Stimulated activated naive CD8-positive, alpha-beta T cell treated with anti-CD3 and anti-CD28 coated beads, Interleukin-15, Interleukin-2, amounts not matched to agents 100 ng/mL and 50 ng/mL, for 24 hours (primary cell): ENCODE measurements at regions not wholly inside any gene's neighbourhood (a gene's known extent, or its start where the extent isn't known, plus 50 kb on each side); places are given as distances from the start of the nearest gene placed in this dataset.

ENCODE experiments used
- H3K27ac Mint-ChIP-seq: one replicate; pipeline ENCODE4 v1.8.0; 2021; ENCODE audit warnings: mild to moderate bottlenecking, mixed read lengths
- H3K27me3 Mint-ChIP-seq: one replicate; pipeline ENCODE4 v1.8.0; 2021; ENCODE audit warnings: mixed read lengths
- H3K36me3 Mint-ChIP-seq: one replicate; pipeline ENCODE4 v1.8.0; 2021; ENCODE audit warnings: low read depth, mixed read lengths
- H3K4me1 Mint-ChIP-seq: one replicate; pipeline ENCODE4 v1.8.0; 2021; ENCODE audit warnings: low read depth, mixed read lengths
- H3K4me3 Mint-ChIP-seq: one replicate; pipeline ENCODE4 v1.8.0; 2021; ENCODE audit warnings: mild to moderate bottlenecking, mixed read lengths
- H3K9me3 Mint-ChIP-seq: one replicate; pipeline ENCODE4 v1.8.0; 2021; ENCODE audit warnings: mixed read lengths

DNA sequence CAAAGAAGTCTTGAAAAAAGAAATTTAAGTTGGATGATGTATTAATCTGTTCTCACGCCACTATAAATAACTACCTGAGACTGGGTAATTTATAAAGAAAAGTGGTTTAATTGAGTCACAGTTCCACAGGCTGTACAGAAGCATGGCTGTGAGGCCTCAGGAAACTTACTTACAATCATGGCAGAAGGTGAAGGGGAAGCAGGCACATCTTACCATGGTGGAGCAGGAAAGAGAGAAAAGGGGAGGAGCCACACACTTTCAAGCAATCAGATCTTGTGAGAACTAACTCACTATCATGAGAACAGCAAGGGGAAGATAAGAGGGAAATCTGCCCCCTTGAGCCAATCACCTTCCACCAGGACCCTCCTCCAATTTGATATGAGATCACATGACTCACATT lies 65.7 kb upstream of the AMOTL1 start:
- no peaks in the 10 kb centered on the region for H3K36me3 Mint-ChIP-seq

DNA sequence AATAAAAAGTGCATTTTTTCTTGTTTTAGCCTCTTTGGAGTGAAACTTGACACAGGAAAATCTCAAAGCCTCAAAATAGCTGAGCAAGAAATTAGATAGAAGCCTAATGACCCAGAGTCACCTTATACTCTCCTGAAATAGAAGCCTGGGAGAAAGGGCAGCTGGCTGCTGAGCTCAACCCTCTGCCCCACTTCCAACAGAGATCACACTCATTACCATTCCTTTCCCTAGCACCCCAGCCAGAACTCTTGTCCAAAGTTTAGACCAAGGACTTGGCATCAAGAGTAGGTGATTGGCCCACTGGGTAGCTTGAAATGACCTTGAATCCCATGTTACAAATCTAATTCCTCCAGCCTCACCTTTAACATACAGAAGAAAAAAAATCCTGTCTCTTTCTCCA lies 62.7 kb upstream of the AMOTL1 start:
- peaks cover 16% of the 10 kb centered on the region for H3K27me3 Mint-ChIP-seq

More for the DNA sequence above, 65.7 kb upstream of the AMOTL1 start:
- H3K4me1 Mint-ChIP-seq, result no peaks in the 10 kb centered on the region
- no peak overlapping the region for H3K27ac Mint-ChIP-seq
- H3K9me3 Mint-ChIP-seq, result no peaks in the 10 kb centered on the region
- no peak overlapping the region for H3K4me3 Mint-ChIP-seq
- H3K27me3 Mint-ChIP-seq, result peaks cover 17% of the 10 kb centered on the region

DNA sequence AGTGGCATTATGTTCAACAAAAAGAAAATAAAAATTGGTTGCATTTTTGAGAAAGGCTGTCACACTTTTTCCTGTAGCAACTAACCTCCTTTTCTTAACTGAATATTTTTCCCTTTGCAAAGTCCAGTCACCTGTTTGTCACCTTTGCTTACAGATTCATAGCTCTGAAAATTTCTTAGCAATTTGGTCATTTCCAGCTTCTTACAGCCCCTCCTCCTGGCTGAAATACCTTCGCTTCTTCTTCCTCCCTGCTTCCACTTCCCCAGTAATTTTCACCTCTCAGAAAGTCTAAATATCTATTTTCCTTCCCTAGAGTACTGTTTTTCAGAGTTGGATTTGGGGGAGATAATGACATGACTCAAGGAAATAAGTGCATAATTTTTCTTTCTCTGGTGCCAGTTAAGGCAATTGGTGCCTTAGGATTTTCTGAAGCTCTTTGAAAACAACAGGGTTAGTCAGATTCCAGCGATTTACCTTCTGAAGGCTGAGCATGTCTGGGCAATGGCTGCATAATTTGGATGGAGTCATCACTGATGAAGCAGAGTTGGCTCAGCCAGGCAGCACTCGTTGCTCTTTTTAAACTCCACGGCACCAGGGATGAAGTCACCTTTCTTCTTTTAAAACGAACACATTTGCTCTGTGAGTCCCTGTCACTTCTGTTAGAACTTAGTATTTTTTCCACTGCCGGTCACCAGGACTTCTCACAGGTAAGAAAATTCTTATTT lies 62.1 kb upstream of the AMOTL1 start:
- Mint-ChIP-seq H3K27me3 (peaks cover 11% of the 10 kb centered on the region), H3K4me1 (no peaks in the 10 kb centered on the region), H3K36me3 (no peaks in the 10 kb centered on the region), H3K27ac (no peak overlapping the region), H3K4me3 (no peak overlapping the region), H3K9me3 (no peaks in the 10 kb centered on the region)

More for the DNA sequence above, 62.7 kb upstream of the AMOTL1 start:
- Mint-ChIP-seq H3K9me3 (no peaks in the 10 kb centered on the region), H3K27ac (no peak overlapping the region), H3K4me3 (no peak overlapping the region), H3K4me1 (no peaks in the 10 kb centered on the region), H3K36me3 (no peaks in the 10 kb centered on the region)

DNA sequence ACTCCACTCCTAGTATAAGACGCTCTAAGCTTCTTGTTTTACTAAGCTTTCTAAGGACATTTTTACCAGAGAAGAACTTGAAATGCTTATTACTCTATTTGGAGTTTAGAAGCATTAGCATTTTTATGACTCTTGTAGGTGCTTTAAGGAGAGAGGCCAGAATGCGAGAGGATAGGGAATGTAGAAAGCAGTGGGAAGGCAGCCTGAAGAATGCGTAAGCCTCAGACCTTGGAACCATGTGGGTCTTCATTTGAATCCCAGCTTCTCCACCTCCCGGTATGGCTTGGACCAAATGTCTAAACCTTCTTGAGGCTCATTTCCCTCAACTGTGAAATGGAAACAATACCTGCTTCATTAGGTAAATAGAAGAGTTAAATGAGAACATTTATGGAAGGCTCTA lies 60.0 kb upstream of the AMOTL1 start:
- H3K36me3 Mint-ChIP-seq, result no peaks in the 10 kb centered on the region
- no peaks in the 10 kb centered on the region for H3K4me1 Mint-ChIP-seq
- no peaks in the 10 kb centered on the region for H3K9me3 Mint-ChIP-seq
- peaks cover 10% of the 10 kb centered on the region for H3K27me3 Mint-ChIP-seq
- H3K4me3 Mint-ChIP-seq, result no peak overlapping the region
- H3K27ac Mint-ChIP-seq, result no peak overlapping the region

DNA sequence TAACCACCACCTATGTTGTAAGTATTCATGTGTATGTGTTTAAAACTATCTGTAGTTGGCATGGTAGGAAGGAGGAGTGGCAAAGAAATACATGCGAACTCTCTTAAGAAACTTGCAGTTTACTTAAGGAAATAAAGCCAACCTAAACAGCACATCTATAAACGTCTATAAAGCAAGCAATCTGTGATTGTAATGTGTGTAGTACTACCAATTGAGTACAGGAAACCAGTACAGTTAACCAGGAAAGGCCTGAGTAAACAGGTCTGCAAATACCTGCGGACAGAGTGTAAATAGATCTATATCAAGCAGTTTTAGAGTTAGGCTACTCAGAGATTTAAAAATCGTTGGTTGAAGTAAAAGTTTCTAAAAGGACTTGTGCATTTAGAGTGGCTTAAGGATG lies 59.5 kb upstream of the AMOTL1 start:
- no peaks in the 10 kb centered on the region for H3K4me1 Mint-ChIP-seq
- no peak overlapping the region for H3K4me3 Mint-ChIP-seq
- no peaks in the 10 kb centered on the region for H3K36me3 Mint-ChIP-seq
- no peaks in the 10 kb centered on the region for H3K9me3 Mint-ChIP-seq
- H3K27me3 Mint-ChIP-seq, result peaks cover 11% of the 10 kb centered on the region
- H3K27ac Mint-ChIP-seq, result no peak overlapping the region

DNA sequence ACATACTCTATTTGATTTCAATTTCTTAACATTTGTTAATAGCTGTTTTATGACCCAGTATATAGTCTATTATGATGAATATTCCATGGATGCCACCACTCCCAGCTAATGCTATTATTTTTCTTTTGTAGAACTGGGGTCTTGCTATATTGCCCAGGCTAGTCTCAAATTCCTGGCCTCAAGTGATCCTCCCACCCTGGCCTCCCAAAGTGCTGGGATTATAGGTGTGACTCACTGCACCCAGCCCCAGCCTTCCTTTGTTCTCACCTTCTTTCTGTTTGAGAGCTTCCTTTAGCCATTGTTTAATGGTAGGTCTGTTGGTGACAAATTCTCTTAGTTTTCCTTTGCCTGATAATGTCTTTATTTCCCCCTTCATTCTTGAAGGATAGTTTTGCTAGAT lies 52.9 kb upstream of the AMOTL1 start:
- Mint-ChIP-seq H3K4me1 (no peaks in the 10 kb centered on the region), H3K27ac (no peak overlapping the region), H3K4me3 (no peak overlapping the region), H3K9me3 (no peaks in the 10 kb centered on the region), H3K36me3 (no peaks in the 10 kb centered on the region), H3K27me3 (peaks cover 46% of the 10 kb centered on the region)

DNA sequence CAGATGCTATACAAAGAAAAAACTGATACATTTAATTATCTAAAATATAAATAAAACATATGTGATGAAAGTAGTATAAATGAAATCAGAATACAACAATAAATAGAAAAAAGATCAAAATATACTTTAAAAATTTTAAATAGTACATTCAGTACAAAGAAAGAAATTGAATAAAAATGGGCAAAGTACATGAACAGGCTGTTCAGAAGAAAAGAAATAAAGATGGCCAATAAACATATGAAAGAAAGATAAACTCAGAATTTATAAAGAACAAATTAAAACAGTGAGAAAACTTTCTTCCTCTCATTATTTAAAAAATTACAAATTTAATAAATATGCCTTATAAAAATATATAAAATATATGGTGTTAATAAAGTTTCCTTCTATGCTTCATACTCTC lies 50.5 kb upstream of the AMOTL1 start:
- no peaks in the 10 kb centered on the region for H3K36me3 Mint-ChIP-seq
- H3K4me1 Mint-ChIP-seq, result no peaks in the 10 kb centered on the region
- H3K4me3 Mint-ChIP-seq, result no peak overlapping the region
- no peaks in the 10 kb centered on the region for H3K9me3 Mint-ChIP-seq
- no peak overlapping the region for H3K27ac Mint-ChIP-seq
- H3K27me3 Mint-ChIP-seq, result peaks cover 53% of the 10 kb centered on the region
